Sigmoid colon (tissue), 4 donors: ENCODE measurements at regions not wholly inside any gene's neighbourhood (a gene's known extent, or its start where the extent isn't known, plus 50 kb on each side); places are given as distances from the start of the nearest gene placed in this dataset.
"Not testable (repeated sequence)": the region's sequence is repeated elsewhere in the genome, so short reads cannot be mapped to it uniquely, and the experiment has no call there.

Source experiments
- CTCF ChIP-seq, 4 experiments: fragments of 450-650 bp in 3 of 4; fragments of 200-600 bp in 1 of 4; IDR thresholded peaks; one replicate each; pipeline ENCODE4 v1.5.1; 2016 to 2019; ENCODE audit warnings: antibody characterized with exemption in 4 of 4, mild to moderate bottlenecking in 3 of 4, moderate library complexity in 2 of 4
- EP300 ChIP-seq, 4 donors: sonication (generic); formaldehyde crosslinking; IDR thresholded peaks; one replicate each; pipeline ENCODE4 v1.6.1; 2017; ENCODE audit warnings: antibody characterized with exemption in 4 of 4
- POLR2A ChIP-seq, 2 donors: fragments of 450-650 bp; IDR thresholded peaks; one replicate each; pipeline ENCODE4 v1.6.1; 2016; ENCODE audit warnings: antibody characterized with exemption in 2 of 2, mild to moderate bottlenecking in 2 of 2, moderate library complexity in 2 of 2
- POLR2AphosphoS5 ChIP-seq, 4 donors: sonication (generic); formaldehyde crosslinking; IDR thresholded peaks; one replicate each; pipeline ENCODE4 v1.6.1; 2017; ENCODE audit warnings: antibody characterized with exemption in 4 of 4

DNA sequence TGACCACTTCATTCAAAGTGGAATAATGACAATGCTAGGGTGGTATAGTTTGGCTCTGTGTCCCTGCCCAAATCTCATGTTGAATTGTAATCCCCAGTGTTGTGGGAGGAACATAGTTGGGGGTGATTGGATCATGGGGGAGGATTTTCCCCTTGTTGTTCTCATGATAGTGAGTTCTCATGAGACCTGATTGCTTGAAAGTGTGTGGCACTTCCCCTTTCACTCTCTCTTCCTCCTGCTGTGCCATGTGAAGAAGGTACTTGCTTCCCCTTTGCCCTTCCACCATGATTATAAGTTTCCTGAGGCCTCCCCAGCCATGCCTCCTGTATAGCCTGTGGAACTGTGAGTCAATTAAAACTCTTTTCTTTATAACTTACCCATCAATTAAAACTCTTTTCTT, 348.3 kb upstream of the CD180 start:
- TF ChIP-seq CTCF, EP300, POLR2A, POLR2AphosphoS5 (IDR thresholded peaks at IDR 0.05): not testable (repeated sequence)
